PC-9 (cell line): ENCODE measurements at regions not wholly inside any gene's neighbourhood (a gene's known extent, or its start where the extent isn't known, plus 50 kb on each side); places are given as distances from the start of the nearest gene placed in this dataset.

ENCODE experiments used
- BruUV-seq: library from RNA; stranded (reverse); fragments of 400-500 nt; replicated peaks from 2 replicates; lab custom pipeline; 2021; lab: Mats Ljungman, UMichigan
- CTCF ChIA-PET: fragments of 300-600 bp; sonication (Branson Sonifier 250); formaldehyde crosslinking; loops from one replicate; lab custom pipeline; 2022; ENCODE audit warnings: antibody characterized with exemption; lab: Charles Lee
- POLR2A ChIA-PET: fragments of 300-600 bp; sonication (Branson Sonifier 250); formaldehyde crosslinking; loops from one replicate; lab custom pipeline; 2022; ENCODE audit warnings: antibody characterized with exemption; ENCODE audit not compliant: unreplicated experiment; lab: Charles Lee
- DNase-seq, 2 experiments: peaks; one replicate each; pipeline versions ENCODE4 v3.0.0 to v3.0.0-alpha.2; 2015 to 2022; ENCODE audit warnings: mixed read lengths in 1 of 2
- H2AFZ ChIP-seq: fragments of 200-600 bp; sonication (generic); 2 replicates; pipeline ENCODE4 v1.8.1; 2017; ENCODE audit warnings: antibody characterized with exemption
- H3F3A ChIP-seq: fragments of 200-600 bp; sonication (generic); 2 replicates; pipeline ENCODE4 v1.8.1; 2017; ENCODE audit warnings: antibody characterized with exemption, mild to moderate bottlenecking, low read depth; ENCODE audit not compliant: insufficient read depth
- H3K27ac ChIP-seq: fragments of 200-600 bp; sonication (generic); 2 replicates; pipeline ENCODE4 v1.6.1; 2016; ENCODE audit warnings: mixed run types
- H3K27me3 ChIP-seq: fragments of 200-600 bp; sonication (generic); 2 replicates; pipeline ENCODE4 v1.6.1; 2016; ENCODE audit warnings: low read depth, mixed run types; ENCODE audit not compliant: insufficient read depth
- H3K36me3 ChIP-seq: fragments of 200-600 bp; sonication (generic); 2 replicates; pipeline ENCODE4 v1.6.1; 2016; ENCODE audit warnings: low read depth, mixed run types
- H3K4me1 ChIP-seq: fragments of 200-600 bp; sonication (generic); replicated peaks from 2 replicates; pipeline ENCODE4 v1.6.1; 2016; ENCODE audit warnings: mixed run types; ENCODE audit not compliant: insufficient read depth
- H3K4me2 ChIP-seq: fragments of 200-600 bp; sonication (generic); 2 replicates; pipeline ENCODE4 v1.6.1; 2017; ENCODE audit warnings: mixed run types
- H3K4me3 ChIP-seq: fragments of 200-600 bp; sonication (generic); 2 replicates; pipeline ENCODE4 v1.6.1; 2016; ENCODE audit warnings: mixed run types
- H3K79me2 ChIP-seq: fragments of 200-600 bp; sonication (generic); 2 replicates; pipeline ENCODE4 v1.6.1; 2017; ENCODE audit warnings: low read depth, mixed run types
- H3K9me2 ChIP-seq: fragments of 200-600 bp; sonication (generic); 2 replicates; pipeline ENCODE4 v1.8.1; 2017; ENCODE audit warnings: mild to moderate bottlenecking; ENCODE audit not compliant: insufficient read depth
- H3K9me3 ChIP-seq: fragments of 200-600 bp; sonication (generic); 2 replicates; pipeline ENCODE4 v1.8.1; 2016; ENCODE audit warnings: low read depth; ENCODE audit not compliant: insufficient read depth
- H4K20me1 ChIP-seq: fragments of 200-600 bp; sonication (generic); 2 replicates; pipeline ENCODE4 v1.8.1; 2017; ENCODE audit not compliant: insufficient read depth
- CTCF ChIP-seq: fragments of 200-600 bp; sonication (generic); conservative IDR thresholded peaks from 2 replicates; pipeline ENCODE4 v1.6.1; 2017; ENCODE audit warnings: mixed run types, antibody characterized with exemption, mild to moderate bottlenecking, moderate library complexity
- EZH2 ChIP-seq: fragments of 200-600 bp; sonication (generic); IDR thresholded peaks from 2 replicates; pipeline ENCODE4 v1.8.0; 2017; ENCODE audit warnings: antibody characterized with exemption, low read depth
- intact Hi-C: fragments of 100-400 bp; cut with micrococcal nuclease; formaldehyde crosslinking; loops from one replicate; pipeline ENCODE4 v1.10.0; 2022; ENCODE audit not compliant: unreplicated experiment

DNA sequence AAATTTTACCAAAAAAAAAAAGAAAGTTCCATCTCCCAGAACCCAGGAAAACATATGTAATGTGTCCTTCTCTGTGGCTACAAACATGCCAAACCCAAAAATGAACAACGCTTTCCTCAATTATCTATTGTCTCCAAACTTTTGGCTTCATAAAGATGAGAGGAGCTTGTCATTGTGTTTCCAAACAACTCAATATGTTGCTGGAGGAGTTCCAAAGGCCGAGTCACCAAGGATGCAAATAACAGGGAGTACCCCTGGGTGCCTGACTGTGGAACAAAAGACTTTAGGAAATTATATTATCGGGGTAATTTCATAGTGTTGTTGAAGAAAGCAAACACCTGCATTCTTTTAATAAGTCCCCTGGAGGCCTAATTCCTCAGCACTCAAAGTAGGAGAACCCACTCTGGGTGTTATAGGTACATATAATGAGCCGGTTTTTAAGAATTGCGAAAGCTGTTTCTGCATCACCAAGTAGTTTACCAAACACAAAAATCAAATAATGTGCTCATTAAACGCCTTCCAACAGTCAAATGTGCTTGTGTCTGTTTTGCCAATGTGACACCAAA lies 206.3 kb upstream of the PRICKLE2 start:
- H4K20me1 ChIP-seq, result no peaks in the 10 kb centered on the region
- H3K9me3 ChIP-seq, result no peaks in the 10 kb centered on the region
- no peak overlapping the region for H2AFZ ChIP-seq
- POLR2A ChIA-PET, result no interaction called here
- intact Hi-C loops, result no loop called here
- no peaks in the 10 kb centered on the region for H3K79me2 ChIP-seq
- no peaks in the 10 kb centered on the region for H3K27me3 ChIP-seq
- no peaks in the 10 kb centered on the region for H3K9me2 ChIP-seq
- H3K4me2 ChIP-seq, result no peak overlapping the region
- no peak for TF ChIP-seq CTCF
- TF ChIP-seq EZH2, result no peak
- H3F3A ChIP-seq, result no peaks in the 10 kb centered on the region
- CTCF ChIA-PET, result no interaction called here
- no peak overlapping the region for H3K4me3 ChIP-seq
- H3K36me3 ChIP-seq, result no peaks in the 10 kb centered on the region
- H3K27ac ChIP-seq, result no peak overlapping the region
- H3K4me1 ChIP-seq, result no peaks in the 10 kb centered on the region
- no TSS peak for BruUV-seq
- no peak for DNase-seq

DNA sequence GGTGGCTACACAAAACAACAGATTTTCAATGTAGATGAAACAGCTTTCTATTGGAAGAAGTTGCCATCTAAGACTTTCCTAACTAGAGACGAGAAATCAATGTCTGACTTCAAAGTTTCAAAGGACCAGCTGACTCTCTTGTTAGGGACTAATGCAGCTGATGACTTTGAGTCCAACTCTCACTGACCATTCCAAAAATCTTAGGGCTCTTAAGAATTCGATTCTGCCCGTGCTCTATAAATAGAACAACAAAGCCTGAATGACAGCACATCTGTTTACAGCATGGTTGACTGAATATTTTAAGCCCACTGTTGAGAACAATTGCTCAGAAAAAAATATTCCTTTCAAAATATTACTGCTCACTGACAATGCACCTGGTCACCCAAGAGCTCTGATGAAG lies 202.4 kb upstream of the PRICKLE2 start:
- H3K79me2 ChIP-seq, result no peaks in the 10 kb centered on the region
- H4K20me1 ChIP-seq, result no peaks in the 10 kb centered on the region
- no peak overlapping the region for H2AFZ ChIP-seq
- H3F3A ChIP-seq, result no peaks in the 10 kb centered on the region
- no peak overlapping the region for H3K4me2 ChIP-seq
- H3K27me3 ChIP-seq, result no peaks in the 10 kb centered on the region
- CTCF ChIA-PET, result no interaction called here
- H3K27ac ChIP-seq, result no peak overlapping the region
- H3K4me1 ChIP-seq, result no peaks in the 10 kb centered on the region
- no peaks in the 10 kb centered on the region for H3K36me3 ChIP-seq
- H3K9me3 ChIP-seq, result no peaks in the 10 kb centered on the region
- H3K4me3 ChIP-seq, result no peak overlapping the region
- POLR2A ChIA-PET, result no interaction called here
- TF ChIP-seq CTCF (no peak), EZH2 (no peak)
- no peak for DNase-seq
- H3K9me2 ChIP-seq, result no peaks in the 10 kb centered on the region
- intact Hi-C loops, result no loop called here
- no TSS peak for BruUV-seq

GRCh38 chr3:64426551-64426950 lies 201.3 kb upstream of the PRICKLE2 start:
- H3K4me1 ChIP-seq, result no peaks in the 10 kb centered on the region
- H3F3A ChIP-seq, result no peaks in the 10 kb centered on the region
- no peaks in the 10 kb centered on the region for H3K9me2 ChIP-seq
- BruUV-seq, result no TSS peak
- H3K79me2 ChIP-seq, result no peaks in the 10 kb centered on the region
- H3K27ac ChIP-seq, result no peak overlapping the region
- H3K9me3 ChIP-seq, result no peaks in the 10 kb centered on the region
- no peaks in the 10 kb centered on the region for H4K20me1 ChIP-seq
- H2AFZ ChIP-seq, result no peak overlapping the region
- no peak for DNase-seq
- intact Hi-C loops, result no loop called here
- H3K4me3 ChIP-seq, result no peak overlapping the region
- H3K27me3 ChIP-seq, result no peaks in the 10 kb centered on the region
- no peak overlapping the region for H3K4me2 ChIP-seq
- POLR2A ChIA-PET, result no interaction called here
- H3K36me3 ChIP-seq, result no peaks in the 10 kb centered on the region
- TF ChIP-seq EZH2, result no peak
- TF ChIP-seq CTCF, result no peak
- CTCF ChIA-PET, result no interaction called here
